Gastroesophageal sphincter (tissue), 4 donors: ENCODE measurements at regions not wholly inside any gene's neighbourhood (a gene's known extent, or its start where the extent isn't known, plus 50 kb on each side); places are given as distances from the start of the nearest gene placed in this dataset.

ENCODE experiments used
- ATAC-seq: fragments of 150-250 bp; one replicate; pipeline ENCODE4 v1.9.1; 2016; ENCODE audit warnings: mild to moderate bottlenecking, moderate library complexity
- H3K27ac ChIP-seq, 4 donors: fragments of 200-600 bp; sonication (generic) in 3 of 4; 1 replicate in 3 of 4; 2 replicates in 1 of 4; pipeline ENCODE4 v1.5.1; 2016 to 2019
- H3K27me3 ChIP-seq: fragments of 200-600 bp; sonication (generic); one replicate; pipeline ENCODE4 v1.5.1; 2019
- H3K36me3 ChIP-seq, 2 donors: fragments of 200-600 bp; sonication (generic); one replicate each; pipeline ENCODE4 v1.5.1; 2019; ENCODE audit warnings: control low read depth in 1 of 2
- H3K4me1 ChIP-seq, 3 donors: fragments of 200-600 bp; sonication (generic); 1 replicate in 2 of 3; 2 replicates in 1 of 3; pipeline ENCODE4 v1.5.1; 2016 to 2019; ENCODE audit warnings: control low read depth in 2 of 3
- H3K4me3 ChIP-seq, 2 donors: fragments of 200-600 bp; sonication (generic); one replicate each; pipeline ENCODE4 v1.5.1; 2019; ENCODE audit warnings: mild to moderate bottlenecking in 1 of 2, moderate library complexity in 1 of 2
- H3K9me3 ChIP-seq, 3 donors: fragments of 200-600 bp; sonication (generic); one replicate each; pipeline ENCODE4 v1.5.1; 2017 to 2019; ENCODE audit warnings: control low read depth in 2 of 3
- EP300 ChIP-seq: sonication (generic); formaldehyde crosslinking; IDR thresholded peaks from one replicate; pipeline ENCODE4 v1.6.1; 2017; ENCODE audit warnings: antibody characterized with exemption, mild to moderate bottlenecking
- POLR2A ChIP-seq, 2 donors: fragments of 450-650 bp; IDR thresholded peaks; one replicate each; pipeline ENCODE4 v1.6.1; 2017; ENCODE audit warnings: antibody characterized with exemption in 2 of 2, mild to moderate bottlenecking in 2 of 2, moderate library complexity in 1 of 2
- POLR2AphosphoS5 ChIP-seq: sonication (generic); formaldehyde crosslinking; IDR thresholded peaks from one replicate; pipeline ENCODE4 v1.6.1; 2017; ENCODE audit warnings: antibody characterized with exemption
- WGBS, 2 donors: methylation state at CpG; one replicate each; pipeline ENCODE4 v1.1.5; 2018; ENCODE audit warnings: low coverage in 1 of 2; 5-methylcytosine and 5-hydroxymethylcytosine counted together
- TF ChIP-seq, protein P1 (sequence below), 4 experiments: fragments of 200-600 bp in 2 of 4; fragments of 450-650 bp in 2 of 4; sonication (generic) in 1 of 4; IDR thresholded peaks; one replicate each; pipeline ENCODE4 v1.5.1; 2017 to 2019; ENCODE audit warnings: antibody characterized with exemption in 4 of 4, mild to moderate bottlenecking in 2 of 4, moderate library complexity in 2 of 4

DNA sequence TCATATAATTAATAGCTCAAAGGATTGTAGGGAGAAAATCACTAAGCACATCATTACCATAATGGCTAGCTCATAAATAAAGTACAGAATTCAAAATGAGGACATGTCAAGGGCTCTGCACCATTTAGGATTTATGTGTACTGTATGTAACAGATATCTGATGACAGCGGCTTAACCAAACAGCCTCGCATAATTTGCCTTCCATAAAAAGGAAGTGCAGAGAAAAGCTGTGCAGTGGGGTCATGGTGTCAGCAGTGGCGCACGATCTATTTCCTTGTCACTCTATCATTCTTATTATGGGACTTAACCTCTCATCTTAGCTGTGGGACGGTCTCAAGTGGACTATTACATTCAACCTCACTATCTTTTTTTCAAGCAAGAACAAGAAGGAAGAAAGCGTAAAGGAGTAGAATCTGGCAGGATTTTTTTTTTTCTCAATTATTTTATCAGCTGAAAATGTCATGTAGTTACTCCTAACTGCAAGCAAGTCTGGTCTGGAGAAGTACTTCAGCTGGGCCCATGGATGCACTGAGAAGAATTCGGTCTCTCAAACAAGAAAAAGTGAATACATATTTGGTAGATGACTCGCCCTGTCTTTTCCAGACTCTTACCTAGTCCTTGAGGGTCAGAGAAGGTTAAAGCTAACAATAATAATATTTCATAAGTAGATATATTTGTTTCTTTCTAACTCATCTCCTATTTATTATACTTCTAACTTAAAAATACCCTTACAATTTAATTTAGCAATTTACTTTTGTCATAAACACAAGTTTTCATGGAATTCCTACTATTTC lies 94.6 kb downstream of the COX18 start:
- Histone ChIP-seq H3K9me3 (no peaks in the 10 kb centered on the region), H3K27me3 (no peaks in the 10 kb centered on the region), H3K36me3 (no peaks in the 10 kb centered on the region), H3K4me1 (peaks cover 0 to 15% (median 5%) of the 10 kb centered on the region in 3 donors), H3K27ac (no peak overlapping the region), H3K4me3 (no peak overlapping the region)
- ATAC-seq = no peak
- 50 to 52% methylated on average over 6 to 8 of the region's 8 CpGs for WGBS, 2 donors
- TF ChIP-seq POLR2AphosphoS5 (no peak), EP300 (no peak), POLR2A (IDR thresholded peaks at IDR 0.05) (no peak)
- TF ChIP-seq, protein P1, sequence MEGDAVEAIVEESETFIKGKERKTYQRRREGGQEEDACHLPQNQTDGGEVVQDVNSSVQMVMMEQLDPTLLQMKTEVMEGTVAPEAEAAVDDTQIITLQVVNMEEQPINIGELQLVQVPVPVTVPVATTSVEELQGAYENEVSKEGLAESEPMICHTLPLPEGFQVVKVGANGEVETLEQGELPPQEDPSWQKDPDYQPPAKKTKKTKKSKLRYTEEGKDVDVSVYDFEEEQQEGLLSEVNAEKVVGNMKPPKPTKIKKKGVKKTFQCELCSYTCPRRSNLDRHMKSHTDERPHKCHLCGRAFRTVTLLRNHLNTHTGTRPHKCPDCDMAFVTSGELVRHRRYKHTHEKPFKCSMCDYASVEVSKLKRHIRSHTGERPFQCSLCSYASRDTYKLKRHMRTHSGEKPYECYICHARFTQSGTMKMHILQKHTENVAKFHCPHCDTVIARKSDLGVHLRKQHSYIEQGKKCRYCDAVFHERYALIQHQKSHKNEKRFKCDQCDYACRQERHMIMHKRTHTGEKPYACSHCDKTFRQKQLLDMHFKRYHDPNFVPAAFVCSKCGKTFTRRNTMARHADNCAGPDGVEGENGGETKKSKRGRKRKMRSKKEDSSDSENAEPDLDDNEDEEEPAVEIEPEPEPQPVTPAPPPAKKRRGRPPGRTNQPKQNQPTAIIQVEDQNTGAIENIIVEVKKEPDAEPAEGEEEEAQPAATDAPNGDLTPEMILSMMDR (IDR thresholded peaks at IDR 0.05) = no peak

DNA sequence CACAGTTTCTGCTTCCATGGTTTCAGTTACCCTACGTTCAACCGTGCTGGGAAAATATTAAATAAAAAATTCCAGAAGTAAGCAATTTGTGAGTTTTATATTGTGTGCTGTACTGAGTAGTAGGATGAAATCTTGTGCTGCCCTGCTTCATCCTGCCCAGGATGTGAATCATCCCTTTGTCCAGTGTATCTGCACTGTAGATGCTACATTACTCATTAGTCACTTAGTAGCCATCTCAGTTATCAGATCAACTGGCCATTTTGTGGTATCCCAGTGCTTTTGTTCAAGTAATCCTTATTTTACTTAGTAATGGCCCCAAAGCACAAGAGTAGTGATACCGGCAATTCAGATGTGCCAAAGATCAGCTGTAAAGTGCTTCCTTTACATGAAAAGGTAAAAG lies 97.9 kb downstream of the COX18 start:
- TF ChIP-seq EP300 (no peak), POLR2A (IDR thresholded peaks at IDR 0.05) (no peak), POLR2AphosphoS5 (no peak)
- TF ChIP-seq, protein P1 (IDR thresholded peaks at IDR 0.05) = no peak
- WGBS, 2 donors = 84 to 86% methylated on average over 3 of the region's 3 CpGs
- peaks cover 4 to 26% (median 5%) of the 10 kb centered on the region in 3 donors for H3K4me1 ChIP-seq

DNA sequence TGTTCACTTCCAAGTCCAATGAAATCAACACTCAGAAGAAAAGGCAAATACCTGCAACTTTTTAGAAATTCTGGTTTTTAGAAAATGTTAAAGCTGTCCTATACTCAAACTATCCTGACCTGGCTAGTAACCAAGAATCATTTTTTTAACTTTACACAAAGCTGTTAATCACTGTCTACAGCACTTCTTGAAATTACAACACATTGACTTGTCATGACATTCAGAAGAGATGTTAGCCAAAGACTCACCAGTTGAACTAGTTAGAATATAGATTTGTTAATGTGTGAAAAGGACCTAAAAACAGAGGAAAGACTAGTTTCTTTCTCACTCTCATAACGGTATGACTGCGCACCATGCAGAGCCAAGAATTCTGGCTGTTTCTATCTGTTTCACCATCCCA lies 98.8 kb downstream of the COX18 start:
- H3K4me3 ChIP-seq = no peak overlapping the region
- no peaks in the 10 kb centered on the region for H3K36me3 ChIP-seq
- peaks cover 4 to 26% (median 5%) of the 10 kb centered on the region in 3 donors for H3K4me1 ChIP-seq
- ATAC-seq = no peak
- 88% methylated on average over 2 of the region's 2 CpGs; no CpG with 5 or more reads in 1 of the 2 donors for WGBS, 2 donors
- H3K27ac ChIP-seq = no peak overlapping the region
- TF ChIP-seq POLR2AphosphoS5 (no peak), EP300 (no peak), POLR2A (IDR thresholded peaks at IDR 0.05) (no peak)
- TF ChIP-seq, protein P1 (IDR thresholded peaks at IDR 0.05) = no peak
- H3K27me3 ChIP-seq = no peaks in the 10 kb centered on the region
- H3K9me3 ChIP-seq = no peaks in the 10 kb centered on the region

More for the DNA sequence above, 97.9 kb downstream of the COX18 start:
- H3K9me3 ChIP-seq = no peaks in the 10 kb centered on the region
- no peak overlapping the region for H3K4me3 ChIP-seq
- H3K27me3 ChIP-seq = no peaks in the 10 kb centered on the region
- H3K27ac ChIP-seq = no peak overlapping the region
- ATAC-seq = no peak
- H3K36me3 ChIP-seq = no peaks in the 10 kb centered on the region

DNA sequence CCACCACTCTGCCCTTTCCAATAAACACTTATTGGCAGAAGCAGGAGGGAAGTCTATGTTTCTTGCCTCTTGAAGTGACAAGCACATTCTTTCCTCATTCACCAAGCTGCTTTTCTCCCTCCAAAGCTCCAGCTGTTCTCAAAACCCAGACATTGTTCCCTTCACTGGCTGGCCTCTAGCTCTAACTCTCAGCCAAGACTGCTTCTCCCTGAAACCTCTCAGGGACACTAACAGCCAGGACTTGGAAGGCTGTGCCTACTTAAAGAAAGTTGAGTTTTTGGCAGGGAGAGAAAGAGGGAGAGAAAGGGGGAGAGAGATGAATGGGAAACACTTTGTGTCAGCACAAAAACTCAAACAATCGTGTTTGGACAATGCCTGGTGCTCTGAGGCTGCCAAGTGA lies 99.5 kb downstream of the COX18 start:
- Histone ChIP-seq H3K9me3 (no peaks in the 10 kb centered on the region), H3K4me3 (no peak overlapping the region), H3K4me1 (peaks cover 3 to 23% (median 4%) of the 10 kb centered on the region in 3 donors), H3K36me3 (no peaks in the 10 kb centered on the region), H3K27me3 (no peaks in the 10 kb centered on the region), H3K27ac (peak overlapping the region in 3 of 4 donors; percentile 48 to 59 (median 49))
- no peak for ATAC-seq
- WGBS, 2 donors = 0 to 27% methylated on average over 1 of the region's 1 CpG
- TF ChIP-seq, protein P1 (IDR thresholded peaks at IDR 0.05) = no peak
- no peak for TF ChIP-seq POLR2AphosphoS5
- no peak for TF ChIP-seq EP300
- TF ChIP-seq POLR2A (IDR thresholded peaks at IDR 0.05) = no peak

DNA sequence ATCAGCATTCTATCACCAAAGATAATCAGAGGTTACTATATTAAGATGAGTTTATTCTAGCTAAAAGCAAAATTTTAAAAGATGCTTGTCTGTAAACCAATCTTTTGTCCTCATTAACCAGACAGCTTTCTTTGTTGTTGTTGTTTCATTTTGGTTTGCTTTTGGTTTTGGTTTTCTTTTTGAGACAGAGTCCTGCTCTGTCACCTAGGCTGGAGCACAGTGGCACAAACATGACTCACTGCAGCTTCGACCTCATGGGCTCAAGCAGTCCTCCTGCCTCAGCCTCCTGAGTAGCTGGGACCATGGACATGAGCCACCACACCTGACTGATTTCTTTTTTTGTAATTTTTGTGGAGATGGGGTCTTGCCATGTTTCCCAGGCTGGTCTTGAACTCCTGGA lies 102.9 kb downstream of the COX18 start:
- TF ChIP-seq EP300 = no peak
- TF ChIP-seq POLR2A (IDR thresholded peaks at IDR 0.05) = no peak
- no peak for TF ChIP-seq POLR2AphosphoS5
- TF ChIP-seq, protein P1 (IDR thresholded peaks at IDR 0.05) = no peak
- H3K4me3 ChIP-seq = no peak overlapping the region
- no peak overlapping the region for H3K27ac ChIP-seq
- H3K27me3 ChIP-seq = no peaks in the 10 kb centered on the region
- H3K36me3 ChIP-seq = no peaks in the 10 kb centered on the region
- 60 to 89% methylated on average over 1 of the region's 1 CpG for WGBS, 2 donors
- peaks cover 0 to 18% (median 4%) of the 10 kb centered on the region in 3 donors for H3K4me1 ChIP-seq
- H3K9me3 ChIP-seq = no peaks in the 10 kb centered on the region
- ATAC-seq = no peak
